ENCODE measurements at regions not wholly inside any gene's neighbourhood (a gene's known extent, or its start where the extent isn't known, plus 50 kb on each side); places are given as distances from the start of the nearest gene placed in this dataset.

DNA sequence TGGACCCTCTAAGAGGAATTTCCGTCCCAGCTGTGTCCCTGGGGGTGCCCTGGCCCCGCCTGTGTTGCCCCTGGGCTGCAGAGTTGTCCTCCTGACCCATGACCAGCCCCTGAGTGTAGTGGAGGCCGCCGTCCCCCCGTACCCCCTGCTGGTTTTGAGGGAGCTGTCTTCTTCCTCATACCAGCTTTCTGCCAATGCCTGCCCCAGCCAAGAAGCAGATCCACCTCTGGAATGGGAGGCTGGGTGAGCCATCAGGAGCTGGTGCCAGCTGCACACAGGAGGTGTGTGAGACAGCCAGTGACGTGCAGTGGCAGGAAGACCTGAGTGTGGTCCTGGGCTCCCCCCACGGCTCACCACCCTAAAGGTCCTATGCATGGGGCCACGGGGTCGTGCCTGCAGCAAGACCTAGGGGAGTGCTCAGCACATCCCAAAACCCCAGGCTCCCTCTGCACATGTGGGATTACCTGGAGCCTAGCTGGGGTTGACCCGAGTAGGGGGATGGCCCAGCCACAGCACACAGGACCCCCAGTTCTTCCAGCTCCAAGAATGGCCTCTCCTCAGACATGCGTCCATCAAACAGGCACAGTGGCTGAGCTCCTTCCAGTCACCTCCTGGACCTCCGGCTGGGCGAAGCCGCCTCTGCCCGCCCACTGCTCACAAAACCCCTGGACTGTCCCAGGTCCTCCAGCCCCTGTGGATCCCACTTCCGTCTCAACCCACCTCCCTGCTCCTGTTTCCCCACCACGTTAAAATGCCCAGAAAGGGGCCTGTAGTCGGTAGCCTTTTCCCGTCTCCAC, 647.6 kb downstream of the BRD1 start:
- TF ChIP-seq, protein P1, sequence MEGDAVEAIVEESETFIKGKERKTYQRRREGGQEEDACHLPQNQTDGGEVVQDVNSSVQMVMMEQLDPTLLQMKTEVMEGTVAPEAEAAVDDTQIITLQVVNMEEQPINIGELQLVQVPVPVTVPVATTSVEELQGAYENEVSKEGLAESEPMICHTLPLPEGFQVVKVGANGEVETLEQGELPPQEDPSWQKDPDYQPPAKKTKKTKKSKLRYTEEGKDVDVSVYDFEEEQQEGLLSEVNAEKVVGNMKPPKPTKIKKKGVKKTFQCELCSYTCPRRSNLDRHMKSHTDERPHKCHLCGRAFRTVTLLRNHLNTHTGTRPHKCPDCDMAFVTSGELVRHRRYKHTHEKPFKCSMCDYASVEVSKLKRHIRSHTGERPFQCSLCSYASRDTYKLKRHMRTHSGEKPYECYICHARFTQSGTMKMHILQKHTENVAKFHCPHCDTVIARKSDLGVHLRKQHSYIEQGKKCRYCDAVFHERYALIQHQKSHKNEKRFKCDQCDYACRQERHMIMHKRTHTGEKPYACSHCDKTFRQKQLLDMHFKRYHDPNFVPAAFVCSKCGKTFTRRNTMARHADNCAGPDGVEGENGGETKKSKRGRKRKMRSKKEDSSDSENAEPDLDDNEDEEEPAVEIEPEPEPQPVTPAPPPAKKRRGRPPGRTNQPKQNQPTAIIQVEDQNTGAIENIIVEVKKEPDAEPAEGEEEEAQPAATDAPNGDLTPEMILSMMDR (IDR thresholded peaks at IDR 0.05), result no peak
- TF ChIP-seq EP300 (IDR thresholded peaks at IDR 0.05) (no peak), POLR2A (IDR thresholded peaks at IDR 0.05) (no peak)

Measured in tibial nerve (tissue), 4 donors.